GM12873 (cell line): ENCODE measurements at regions not wholly inside any gene's neighbourhood (a gene's known extent, or its start where the extent isn't known, plus 50 kb on each side); places are given as distances from the start of the nearest gene placed in this dataset.

Experiments used
- CTCF ChIP-seq: IDR thresholded peaks from 2 replicates; pipeline ENCODE4 v1.5.1; 2012; ENCODE audit warnings: low read depth, mild to moderate bottlenecking, moderate library complexity, low read length, control low read depth; ENCODE audit not compliant: insufficient read depth; ENCODE audit errors: missing control alignments

- no peak for TF ChIP-seq CTCF
These were observed 272.6 kb downstream of the ENC1 start for GRCh38 chr5:74367934-74368333.

GRCh38 chr5:74367241-74367733 lies 273.2 kb downstream of the ENC1 start:
- no peak for TF ChIP-seq CTCF

GRCh38 chr5:74365723-74366122 lies 274.8 kb downstream of the ENC1 start:
- TF ChIP-seq CTCF: no peak

- no peak for TF ChIP-seq CTCF
These were observed 276.0 kb downstream of the ENC1 start for GRCh38 chr5:74364507-74364906.

- TF ChIP-seq CTCF: no peak
These were observed 276.8 kb downstream of the ENC1 start for GRCh38 chr5:74363603-74364205.

GRCh38 chr5:74361406-74362358 lies 278.8 kb downstream of the ENC1 start:
- no peak for TF ChIP-seq CTCF

- no peak for TF ChIP-seq CTCF
These were observed 279.9 kb downstream of the ENC1 start for GRCh38 chr5:74360535-74361210.
